ENCODE measurements at regions not wholly inside any gene's neighbourhood (a gene's known extent, or its start where the extent isn't known, plus 50 kb on each side); places are given as distances from the start of the nearest gene placed in this dataset.
"Not testable (repeated sequence)": the region's sequence is repeated elsewhere in the genome, so short reads cannot be mapped to it uniquely, and the experiment has no call there.

GRCh38 chr1:112105557-112105956 is 116.1 kb upstream of the KCND3 start:
- no peak for DNase-seq

DNA sequence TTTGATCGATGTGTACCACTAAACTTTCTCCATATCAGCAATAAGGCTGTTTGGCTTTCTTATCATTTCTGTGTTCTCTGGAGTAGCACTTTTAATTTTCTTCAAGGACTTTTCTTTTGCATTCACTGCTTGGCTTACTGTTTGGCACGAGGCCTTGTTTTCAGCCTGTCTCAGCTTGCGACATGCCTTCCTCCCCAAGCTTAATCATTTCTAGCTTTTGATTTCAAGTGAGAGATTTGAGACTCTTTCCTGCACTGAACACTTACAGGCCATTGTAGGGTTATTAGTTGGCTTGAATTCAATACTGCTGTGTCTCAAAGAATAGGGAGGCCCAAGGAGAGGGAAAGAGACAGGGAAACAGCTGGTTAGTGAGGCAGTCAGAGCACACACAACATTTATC is 120.6 kb upstream of the KCND3 start:
- no peak for DNase-seq

GRCh38 chr1:112111734-112112133 is 122.3 kb upstream of the KCND3 start:
- DNase-seq, result no peak

DNA sequence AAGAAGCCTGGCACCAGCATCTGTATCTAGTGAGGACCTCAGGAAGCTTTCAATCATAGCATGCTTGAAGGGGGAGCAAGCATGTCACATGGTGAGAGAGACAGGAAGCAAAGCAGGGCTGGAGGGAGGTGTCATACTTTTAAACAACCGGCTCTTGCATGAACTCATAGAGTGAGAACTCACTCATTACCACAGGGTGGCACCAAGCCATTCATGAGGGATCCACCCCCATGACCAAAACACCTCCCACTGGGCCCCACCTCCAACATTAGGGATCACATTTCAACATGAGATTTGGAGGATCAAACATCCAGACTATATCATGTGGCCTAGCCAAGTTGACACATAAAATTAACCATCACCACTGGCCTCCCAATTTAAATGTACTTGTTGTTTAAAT is 125.1 kb upstream of the KCND3 start:
- DNase-seq, result no peak

DNA sequence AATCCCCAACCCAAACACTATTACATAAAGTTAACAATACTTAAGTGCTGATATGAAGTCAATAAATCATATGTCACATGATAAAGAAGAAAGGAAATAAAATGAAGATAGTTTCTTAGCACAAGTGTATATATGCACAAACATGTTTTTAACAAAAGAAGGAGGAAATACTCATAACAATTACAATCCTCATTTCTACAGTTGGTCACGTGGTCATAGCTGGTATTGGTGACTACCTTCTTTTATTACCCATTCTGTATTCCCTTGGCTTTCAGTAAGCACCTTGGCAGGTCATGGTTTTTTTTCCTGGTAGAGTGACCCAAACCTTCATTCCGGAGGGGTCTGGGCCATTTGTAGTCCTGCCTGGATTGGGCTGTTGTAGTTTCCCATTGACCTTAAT is 137.1 kb upstream of the KCND3 start:
- DNase-seq, result no peak

DNA sequence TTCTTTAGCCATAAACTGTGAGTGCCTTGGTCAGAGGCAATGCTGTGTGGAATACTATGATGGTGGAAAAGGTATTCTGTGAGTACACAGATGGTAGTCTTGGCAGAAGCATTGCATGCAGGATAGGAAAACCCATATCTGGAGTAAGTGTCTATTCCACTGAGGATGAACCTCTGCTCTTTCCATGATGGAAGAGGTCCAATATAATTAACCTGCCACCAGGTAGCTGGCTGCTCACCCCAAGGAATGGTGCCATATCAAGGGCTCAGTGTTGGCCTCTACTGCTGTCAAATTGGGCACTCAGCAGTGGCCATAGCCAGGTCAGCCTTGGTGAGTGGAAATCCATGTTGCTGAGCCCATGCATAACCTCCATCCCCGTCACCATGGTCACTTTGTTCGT is 138.1 kb upstream of the KCND3 start:
- not testable (repeated sequence) for DNase-seq

GRCh38 chr1:112133487-112133886 is 144.0 kb upstream of the KCND3 start:
- no peak for DNase-seq

- no peak for DNase-seq
Observed at GRCh38 chr1:112140743-112141142, 151.3 kb upstream of the KCND3 start.

GRCh38 chr1:112141301-112141700 is 151.8 kb upstream of the KCND3 start:
- no peak for DNase-seq

DNA sequence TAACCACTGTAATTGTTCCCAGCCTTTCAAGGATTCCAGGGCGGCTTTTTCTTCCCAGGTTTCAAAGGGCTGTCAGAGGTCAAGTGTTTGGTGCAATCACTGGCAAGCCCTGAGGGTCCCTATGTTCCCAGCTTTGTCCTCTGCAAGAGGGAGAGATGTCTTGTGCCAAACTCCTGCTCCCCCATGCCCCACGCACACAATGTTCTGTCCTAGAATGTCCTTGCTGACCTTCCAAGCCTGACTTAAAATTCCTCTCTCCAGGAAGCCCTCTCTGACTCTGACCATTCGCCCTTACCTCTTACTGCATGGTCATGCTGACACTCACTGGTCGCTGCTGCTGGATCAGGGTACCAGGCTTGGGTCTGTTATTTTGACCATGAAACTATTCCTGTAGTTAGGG is 152.5 kb upstream of the KCND3 start:
- no peak for DNase-seq

DNA sequence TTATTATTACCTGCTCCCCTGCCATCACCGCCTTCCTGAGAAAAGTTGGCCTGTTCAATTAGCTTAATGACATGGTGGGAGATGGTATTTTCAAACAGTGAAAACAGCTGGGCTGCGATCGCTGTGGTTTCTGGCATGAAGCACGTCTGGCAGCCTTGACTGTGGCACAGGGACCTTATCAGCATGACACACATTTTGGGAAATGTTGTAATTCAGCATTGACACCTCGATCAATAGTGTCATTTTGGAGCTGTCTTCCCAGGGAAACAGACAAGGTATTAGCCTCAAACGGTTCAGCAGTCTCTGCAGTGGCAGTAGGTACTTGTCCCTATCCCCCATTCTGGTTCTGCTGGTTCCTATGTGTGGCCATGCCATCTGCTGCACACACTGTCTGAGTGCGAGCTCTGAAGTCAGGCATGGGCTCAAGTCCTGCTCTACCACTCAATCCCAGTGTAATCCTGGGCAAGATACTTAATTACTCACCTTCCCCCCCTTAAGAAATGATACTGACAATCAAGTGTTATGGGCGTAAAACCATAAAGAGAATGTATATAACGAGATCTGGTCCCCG is 154.5 kb upstream of the KCND3 start:
- no peak for DNase-seq

- DNase-seq, result no peak
Observed at GRCh38 chr1:112144733-112145426, 155.4 kb upstream of the KCND3 start.

- no peak for DNase-seq
Observed at GRCh38 chr1:112146201-112146715, 156.8 kb upstream of the KCND3 start.

DNA sequence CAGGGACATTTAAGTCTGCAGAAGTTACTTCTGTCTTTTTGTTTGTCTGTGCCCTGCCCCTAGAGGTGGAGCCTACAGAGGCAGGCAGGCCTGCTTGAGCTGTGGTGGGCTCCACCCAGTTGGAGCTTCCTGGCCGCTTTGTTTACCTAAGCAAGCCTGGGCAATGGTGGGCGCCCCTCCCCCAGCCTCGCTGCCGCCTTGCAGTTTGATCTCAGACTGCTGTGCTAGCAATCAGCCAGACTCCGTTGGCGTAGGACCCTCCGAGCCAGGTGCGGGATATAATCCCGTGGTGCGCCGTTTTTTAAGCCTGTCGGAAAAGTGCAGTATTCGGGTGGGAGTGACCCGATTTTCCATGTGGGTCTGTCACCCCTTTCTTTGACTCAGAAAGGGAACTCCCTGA is 170.7 kb upstream of the KCND3 start:
- DNase-seq, result not testable (repeated sequence)

DNA sequence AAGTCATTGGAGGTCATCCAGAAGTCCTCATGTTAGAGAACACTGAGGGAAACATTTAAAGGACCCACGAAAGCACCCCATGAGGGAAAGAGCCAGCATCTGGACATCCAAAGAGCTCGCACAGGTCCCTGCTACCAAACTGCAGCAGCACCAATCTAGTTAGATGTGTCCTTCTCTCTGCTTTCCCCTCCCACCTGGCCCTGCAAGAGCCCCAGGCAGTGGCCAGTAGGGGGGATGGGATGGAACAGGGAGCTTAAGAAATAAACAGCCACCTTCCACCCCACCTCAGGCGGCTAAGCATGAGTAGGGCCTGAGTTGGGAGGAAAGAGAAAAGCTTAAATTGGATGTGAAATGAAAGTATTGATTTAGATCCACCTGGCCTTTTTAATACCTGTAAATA is 175.9 kb upstream of the KCND3 start:
- DNase-seq, result no peak

DNA sequence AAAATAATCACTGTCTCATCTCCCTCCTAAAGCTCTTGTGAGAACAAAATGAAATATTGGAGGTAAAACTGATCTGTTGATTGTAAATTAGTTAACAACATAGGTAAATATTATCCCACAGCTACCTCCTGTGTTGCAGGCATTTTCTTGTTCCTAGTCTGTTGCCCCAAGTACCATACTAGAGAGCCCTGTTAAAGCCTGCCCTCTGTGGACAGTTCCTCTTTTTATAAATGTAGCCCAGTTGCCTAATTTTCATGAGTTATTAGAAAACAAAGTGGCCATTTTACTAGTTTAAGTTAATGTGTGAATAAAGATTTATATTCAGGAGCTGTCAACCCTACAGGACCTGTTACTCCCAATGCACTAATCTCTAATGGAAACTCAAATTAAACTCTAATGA is 180.0 kb upstream of the KCND3 start:
- DNase-seq, result no peak

DNA sequence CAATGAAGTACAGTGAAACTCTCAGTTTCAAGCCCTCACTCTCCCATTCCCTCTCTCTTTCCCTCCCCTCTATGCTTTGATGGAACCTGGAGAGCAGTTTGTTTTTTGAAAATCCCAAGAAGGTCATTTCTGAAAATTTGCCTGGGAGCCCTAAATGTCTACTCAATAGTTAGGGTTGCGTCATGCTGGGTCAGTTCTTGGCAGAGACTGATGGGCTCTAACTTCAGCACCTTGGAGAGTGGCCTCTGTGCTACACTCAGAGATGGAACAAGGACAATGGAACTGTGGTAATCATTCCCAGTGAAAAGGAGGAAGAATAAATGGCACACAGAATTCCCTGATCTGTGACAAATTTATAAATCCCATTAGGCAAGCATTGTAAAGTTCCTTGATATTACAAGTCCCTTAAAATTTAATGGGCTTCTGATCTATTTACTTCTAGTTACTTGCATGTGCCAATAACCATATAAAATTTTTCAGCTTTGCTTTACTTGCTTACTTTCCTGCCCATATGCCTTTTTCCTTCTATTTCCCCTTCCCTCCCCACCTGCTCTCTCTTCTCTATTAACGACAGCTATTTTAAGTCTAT is 182.9 kb upstream of the KCND3 start:
- peak; percentile 51 for DNase-seq

- DNase-seq, result no peak
Observed at GRCh38 chr1:112177314-112177713, 187.8 kb upstream of the KCND3 start.

GRCh38 chr1:112188611-112189010 is 199.1 kb upstream of the KCND3 start:
- DNase-seq, result no peak

GRCh38 chr1:112196008-112196588 is 199.9 kb upstream of the CTTNBP2NL start:
- DNase-seq, result no peak

DNA sequence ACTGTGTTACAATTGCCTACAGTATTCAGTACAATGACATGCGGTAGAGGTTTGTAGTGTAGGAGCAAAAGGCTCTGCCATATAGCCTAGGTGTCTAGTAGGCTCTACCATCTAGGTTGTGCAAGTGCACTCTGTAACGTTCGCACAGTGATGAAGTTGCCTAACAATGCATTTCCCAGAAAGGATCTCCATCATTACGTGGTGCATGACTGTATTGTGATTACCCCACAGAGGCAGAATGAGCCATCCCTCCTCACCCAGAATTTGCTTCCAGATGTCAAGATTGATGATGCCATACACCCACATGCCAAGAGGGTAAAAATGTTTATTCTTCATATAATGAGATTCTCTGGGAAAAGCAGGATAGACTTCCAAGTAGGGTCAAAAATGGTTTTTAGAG is 199.3 kb upstream of the CTTNBP2NL start:
- DNase-seq, result peak; percentile 9

DNA sequence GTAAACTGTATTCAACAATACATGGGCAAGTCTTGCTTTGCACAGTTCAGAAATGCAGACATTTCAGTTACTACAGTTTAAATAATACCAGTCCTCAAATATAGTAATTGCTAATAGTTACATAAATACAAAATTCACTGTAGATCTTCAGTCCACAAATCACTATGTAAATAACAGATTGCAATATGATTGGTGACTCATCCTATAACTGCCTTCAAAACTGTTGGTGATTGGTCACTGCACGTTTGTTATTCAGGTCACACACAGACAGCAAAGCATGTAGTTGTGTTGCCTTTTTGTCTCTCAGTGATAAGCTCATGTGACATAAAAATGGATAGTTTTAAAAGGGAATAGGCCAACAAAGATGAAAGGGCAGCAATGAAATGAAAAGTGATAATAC is 186.5 kb upstream of the CTTNBP2NL start:
- no peak for DNase-seq

DNA sequence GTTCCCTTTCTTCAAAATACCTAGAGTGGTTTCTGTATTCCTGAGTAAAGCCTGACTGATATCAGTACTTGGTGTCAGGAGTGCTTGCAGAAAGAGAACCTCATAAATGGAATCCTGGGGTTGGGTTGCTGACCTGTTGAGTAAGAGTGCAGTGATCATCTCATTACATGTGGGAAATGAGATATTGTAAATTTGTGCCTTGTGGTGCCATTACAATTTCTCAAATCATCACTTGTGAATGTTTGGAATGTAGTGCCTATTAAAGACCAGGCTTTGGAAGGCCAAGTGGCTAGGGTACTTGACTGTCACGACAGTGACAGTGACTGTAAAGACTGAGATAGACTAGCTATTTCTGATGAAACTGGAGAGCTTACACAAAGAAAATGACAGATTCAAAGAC is 176.7 kb upstream of the CTTNBP2NL start:
- DNase-seq, result no peak

DNA sequence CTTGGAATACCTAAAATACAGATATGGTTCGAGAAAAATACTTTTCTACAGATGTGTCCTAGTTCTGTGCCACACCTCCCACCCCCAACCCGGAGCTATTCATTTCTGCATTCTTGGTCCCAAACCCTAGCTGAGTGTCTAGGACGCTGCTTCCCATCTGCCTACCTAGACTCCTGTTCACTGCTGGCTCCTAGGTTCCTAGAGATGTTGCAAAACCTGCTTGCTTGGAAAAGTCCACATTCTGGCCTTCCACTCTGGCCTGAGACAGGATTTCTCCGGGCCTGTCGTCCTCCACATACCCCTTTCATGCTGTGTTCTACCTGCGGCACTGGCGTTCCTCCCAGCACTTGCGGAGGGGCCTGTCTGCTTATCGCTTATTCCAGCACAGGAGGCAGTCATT is 165.8 kb upstream of the CTTNBP2NL start:
- DNase-seq, result no peak
